Activated CD4-positive, alpha-beta T cell treated with anti-CD3 and anti-CD28 coated beads, Interleukin-2, amount 50 U/mL, for 4 hours (primary cell): ENCODE measurements at regions not wholly inside any gene's neighbourhood (a gene's known extent, or its start where the extent isn't known, plus 50 kb on each side); places are given as distances from the start of the nearest gene placed in this dataset.

Source experiments
- DNase-seq, 2 experiments: peaks; one replicate each; pipeline ENCODE4 v3.0.0-alpha.2; 2020

GRCh38 chr14:87712396-87713090 is 280.4 kb downstream of the GALC start:
- DNase-seq, result no peak

- DNase-seq, result no peak
These were observed 287.5 kb downstream of the GALC start for GRCh38 chr14:87705439-87705896.

- no peak for DNase-seq
These were observed 294.5 kb downstream of the GALC start for GRCh38 chr14:87698481-87698880.

GRCh38 chr14:87696485-87696884 is 296.5 kb downstream of the GALC start:
- no peak for DNase-seq

GRCh38 chr14:87691042-87691881 is 301.7 kb downstream of the GALC start:
- no peak for DNase-seq

GRCh38 chr14:87690076-87690613 is 302.8 kb downstream of the GALC start:
- DNase-seq, result no peak

- DNase-seq, result no peak
These were observed 304.5 kb downstream of the GALC start for GRCh38 chr14:87688524-87688923.

- no peak for DNase-seq
These were observed 305.6 kb downstream of the GALC start for GRCh38 chr14:87687420-87687819.

GRCh38 chr14:87686746-87687145 is 306.2 kb downstream of the GALC start:
- DNase-seq, result no peak

GRCh38 chr14:87679866-87680265 is 313.1 kb downstream of the GALC start:
- DNase-seq, result no peak

- no peak for DNase-seq
These were observed 314.4 kb downstream of the GALC start for GRCh38 chr14:87678624-87679023.

- no peak for DNase-seq
These were observed 316.1 kb downstream of the GALC start for GRCh38 chr14:87676814-87677437.

- no peak for DNase-seq
These were observed 325.3 kb downstream of the GALC start for GRCh38 chr14:87667659-87668058.

GRCh38 chr14:87656315-87656714 is 336.7 kb downstream of the GALC start:
- no peak for DNase-seq

GRCh38 chr14:87652278-87652677 is 340.7 kb downstream of the GALC start:
- no peak for DNase-seq

GRCh38 chr14:87644689-87645088 is 348.3 kb downstream of the GALC start:
- no peak for DNase-seq

- DNase-seq, result no peak
These were observed 350.0 kb downstream of the GALC start for GRCh38 chr14:87643005-87643404.

- no peak for DNase-seq
These were observed 352.4 kb downstream of the GALC start for GRCh38 chr14:87640553-87640952.

- DNase-seq, result no peak
These were observed 354.8 kb downstream of the GALC start for GRCh38 chr14:87638196-87638595.

- DNase-seq, result no peak
These were observed 357.5 kb downstream of the GALC start for GRCh38 chr14:87635442-87635841.

- no peak for DNase-seq
These were observed 360.2 kb downstream of the GALC start for GRCh38 chr14:87632796-87633195.

- no peak for DNase-seq
These were observed 362.1 kb downstream of the GALC start for GRCh38 chr14:87630846-87631245.

- no peak for DNase-seq
These were observed 363.2 kb downstream of the GALC start for GRCh38 chr14:87629788-87630187.

GRCh38 chr14:87628780-87629179 is 364.2 kb downstream of the GALC start:
- no peak for DNase-seq
